Stomach smooth muscle (tissue), 2 donors: ENCODE measurements at regions not wholly inside any gene's neighbourhood (a gene's known extent, or its start where the extent isn't known, plus 50 kb on each side); places are given as distances from the start of the nearest gene placed in this dataset.

Experiments used
- H3K27ac ChIP-seq: one replicate; pipeline ENCODE4 v1.7.0; 2013; ENCODE audit warnings: mild to moderate bottlenecking, low read length, inconsistent platforms
- H3K27me3 ChIP-seq, 2 donors: one replicate each; pipeline ENCODE4 v1.7.0; 2013; ENCODE audit warnings: low read length in 2 of 2; ENCODE audit not compliant: insufficient read depth in 2 of 2, control insufficient read depth in 1 of 2
- H3K36me3 ChIP-seq, 2 donors: one replicate each; pipeline ENCODE4 v1.7.0; 2013; ENCODE audit warnings: low read length in 2 of 2; ENCODE audit not compliant: control insufficient read depth in 2 of 2, insufficient read depth in 2 of 2
- H3K4me1 ChIP-seq: one replicate; pipeline ENCODE4 v1.7.0; 2013; ENCODE audit warnings: low read length; ENCODE audit not compliant: control insufficient read depth, insufficient read depth
- H3K4me3 ChIP-seq, 2 donors: one replicate each; pipeline ENCODE4 v1.7.0; 2013; ENCODE audit warnings: low read length in 2 of 2
- H3K9ac ChIP-seq, 2 donors: one replicate each; pipeline ENCODE4 v1.7.0; 2013; ENCODE audit warnings: low read length in 2 of 2, mild to moderate bottlenecking in 1 of 2
- H3K9me3 ChIP-seq, 2 donors: one replicate each; pipeline ENCODE4 v1.7.0; 2013; ENCODE audit warnings: low read length in 2 of 2; ENCODE audit not compliant: control insufficient read depth in 2 of 2
- donor health status: healthy.
- donor health status: Pancreatic carcinoma.

DNA sequence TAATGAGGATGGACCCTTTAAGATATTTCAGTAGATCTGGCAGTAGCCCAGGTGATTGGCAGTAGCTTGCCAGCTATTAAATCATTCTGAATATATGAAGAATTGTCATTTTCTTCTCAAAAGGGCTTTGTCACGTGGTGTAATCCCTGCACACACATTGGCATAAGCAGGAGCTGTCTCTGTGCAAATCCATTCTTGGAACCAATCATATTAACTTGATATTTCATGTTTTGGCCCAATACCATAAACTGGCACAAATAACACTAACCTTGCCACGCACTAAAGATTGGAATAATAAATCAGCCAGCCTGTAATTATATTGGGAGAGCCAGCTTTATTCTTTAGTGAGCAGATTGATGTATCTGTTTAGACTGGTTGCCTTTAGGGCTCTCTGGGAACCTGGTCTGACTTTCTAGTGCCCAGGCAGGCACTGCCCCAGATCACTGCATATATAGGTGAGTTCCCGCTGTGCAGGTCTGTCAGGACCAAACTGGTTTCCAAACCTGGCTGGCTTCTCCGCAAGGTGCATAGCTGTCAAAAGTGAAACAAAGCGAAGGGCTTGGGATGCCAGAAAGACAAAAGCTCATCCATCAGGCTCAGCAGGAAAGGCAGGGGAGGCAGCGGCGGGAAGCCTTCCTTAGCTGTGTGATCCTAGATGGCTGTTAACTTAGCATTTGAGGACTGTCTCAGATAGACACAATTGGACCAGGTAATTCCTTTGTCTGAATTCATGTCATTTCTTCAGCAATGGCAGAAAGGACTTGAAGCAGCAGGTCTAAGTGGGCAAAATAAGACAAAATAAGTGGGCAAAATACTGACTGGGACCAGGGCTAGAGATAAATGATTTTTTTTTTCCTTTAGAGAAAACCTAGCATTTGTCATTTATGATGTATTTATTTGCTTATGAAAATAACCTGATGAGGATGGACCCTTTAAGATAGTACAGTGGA, 128.8 kb upstream of the DYRK2 start:
- Histone ChIP-seq H3K9ac (no peak overlapping the region), H3K27me3 (no peaks in the 10 kb centered on the region), H3K4me3 (no peak overlapping the region), H3K4me1 (peaks cover 17% of the 10 kb centered on the region), H3K27ac (no peak overlapping the region), H3K9me3 (no peaks in the 10 kb centered on the region), H3K36me3 (no peaks in the 10 kb centered on the region)

DNA sequence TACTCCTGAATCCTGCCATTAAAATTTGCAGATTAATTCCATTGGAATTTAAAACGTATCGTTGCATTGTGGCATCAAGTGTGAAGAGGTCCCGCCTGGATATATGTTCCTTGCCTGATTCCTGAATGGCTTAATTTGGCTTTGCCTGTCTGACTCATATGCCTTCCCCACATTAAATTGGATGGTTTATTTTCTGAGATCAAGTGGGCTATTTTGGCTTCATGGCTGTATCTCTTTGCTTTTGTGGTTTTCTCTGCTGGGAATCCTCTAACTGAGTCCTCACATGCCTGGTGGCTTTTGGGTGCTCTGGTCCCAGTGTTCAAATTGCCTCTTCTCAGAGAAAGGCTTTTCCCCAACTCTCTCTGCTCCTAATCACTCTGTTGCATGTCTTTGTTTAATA, 127.9 kb upstream of the DYRK2 start:
- Histone ChIP-seq H3K36me3 (no peaks in the 10 kb centered on the region), H3K9ac (no peak overlapping the region), H3K9me3 (no peaks in the 10 kb centered on the region), H3K4me3 (no peak overlapping the region), H3K4me1 (peaks cover 10% of the 10 kb centered on the region), H3K27me3 (no peaks in the 10 kb centered on the region), H3K27ac (no peak overlapping the region)

DNA sequence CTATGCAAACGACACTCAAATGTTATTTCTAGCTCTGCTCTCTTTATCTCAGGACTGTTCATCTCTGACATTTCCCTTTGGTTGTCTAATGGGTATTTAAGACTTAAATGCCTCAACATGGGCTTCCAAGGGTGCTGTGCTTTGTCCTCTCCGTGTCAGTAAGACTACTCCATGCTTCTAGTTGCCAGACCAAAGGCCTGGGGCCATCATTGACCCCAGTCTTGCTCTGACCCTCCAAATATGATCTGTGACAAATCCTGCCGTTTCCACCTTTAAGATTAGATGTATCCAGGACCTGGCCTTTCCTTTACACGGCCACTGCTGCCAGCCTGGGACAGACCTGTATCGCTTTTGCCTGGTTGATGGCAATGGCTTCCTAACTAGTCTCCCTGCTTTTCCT, 126.3 kb upstream of the DYRK2 start:
- H3K9me3 ChIP-seq, result no peaks in the 10 kb centered on the region
- no peaks in the 10 kb centered on the region for H3K36me3 ChIP-seq
- no peak overlapping the region for H3K9ac ChIP-seq
- peaks cover 4% of the 10 kb centered on the region for H3K4me1 ChIP-seq
- H3K27ac ChIP-seq, result no peak overlapping the region
- H3K4me3 ChIP-seq, result no peak overlapping the region
- no peaks in the 10 kb centered on the region for H3K27me3 ChIP-seq

DNA sequence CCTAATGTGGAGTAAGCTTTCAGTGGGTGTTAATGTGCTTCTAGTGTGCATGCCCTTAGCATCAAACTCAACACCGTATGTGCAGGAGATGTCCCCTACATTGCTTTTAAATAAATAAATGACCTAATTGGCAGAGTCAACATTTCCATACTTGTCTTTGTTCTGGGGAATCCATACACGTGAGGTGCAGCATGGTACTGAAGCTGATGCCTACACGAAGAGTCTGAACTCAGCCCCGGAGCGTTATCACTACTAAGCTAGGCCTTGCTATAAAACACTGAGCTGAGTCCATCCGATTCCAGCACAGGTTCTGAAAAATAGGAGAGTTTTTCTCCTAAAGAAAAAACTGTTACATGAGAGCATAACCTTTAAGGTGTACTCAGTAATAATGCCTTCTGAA, 125.0 kb upstream of the DYRK2 start:
- no peaks in the 10 kb centered on the region for H3K27me3 ChIP-seq
- H3K4me1 ChIP-seq, result no peaks in the 10 kb centered on the region
- no peak overlapping the region for H3K27ac ChIP-seq
- H3K9me3 ChIP-seq, result no peaks in the 10 kb centered on the region
- H3K4me3 ChIP-seq, result no peak overlapping the region
- no peak overlapping the region for H3K9ac ChIP-seq
- H3K36me3 ChIP-seq, result no peaks in the 10 kb centered on the region

DNA sequence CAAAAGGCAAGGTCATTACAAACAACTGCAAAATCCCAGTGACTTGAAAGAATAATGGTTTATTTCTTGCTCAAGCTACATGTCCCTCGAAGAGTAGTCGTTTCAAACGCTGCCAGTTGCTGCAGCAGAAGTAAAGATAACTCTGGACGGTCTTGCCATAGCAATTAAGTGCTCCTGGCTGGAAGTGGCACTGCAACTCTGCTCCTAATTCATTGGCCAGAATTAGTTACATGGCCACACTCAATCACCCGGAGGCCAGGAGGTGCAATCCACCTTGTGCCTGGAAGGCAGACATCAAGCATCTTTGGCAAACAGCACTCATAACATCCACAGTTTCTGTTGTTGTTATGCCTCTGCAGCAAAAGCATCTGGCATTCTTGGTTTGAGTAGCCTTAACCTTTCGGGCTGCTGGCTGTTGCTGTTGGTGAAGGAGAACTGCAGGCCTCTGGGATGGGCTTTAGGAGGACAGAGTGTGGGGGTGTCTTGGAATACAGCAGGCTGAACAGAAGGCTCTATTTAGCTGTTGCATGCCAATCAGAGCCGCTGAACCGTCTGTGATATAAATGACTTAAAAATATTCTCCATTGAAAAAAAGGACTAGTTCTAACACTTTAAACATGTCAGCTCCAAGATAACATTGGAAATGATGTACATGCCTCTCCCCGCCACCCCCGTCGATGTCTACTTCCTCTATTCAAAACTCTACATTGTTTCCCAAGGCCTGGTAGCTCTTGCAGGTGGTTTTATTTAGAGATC, 123.5 kb upstream of the DYRK2 start:
- Histone ChIP-seq H3K9ac (no peak overlapping the region), H3K27ac (no peak overlapping the region), H3K4me3 (no peak overlapping the region), H3K36me3 (no peaks in the 10 kb centered on the region), H3K9me3 (no peaks in the 10 kb centered on the region), H3K4me1 (no peaks in the 10 kb centered on the region), H3K27me3 (no peaks in the 10 kb centered on the region)

DNA sequence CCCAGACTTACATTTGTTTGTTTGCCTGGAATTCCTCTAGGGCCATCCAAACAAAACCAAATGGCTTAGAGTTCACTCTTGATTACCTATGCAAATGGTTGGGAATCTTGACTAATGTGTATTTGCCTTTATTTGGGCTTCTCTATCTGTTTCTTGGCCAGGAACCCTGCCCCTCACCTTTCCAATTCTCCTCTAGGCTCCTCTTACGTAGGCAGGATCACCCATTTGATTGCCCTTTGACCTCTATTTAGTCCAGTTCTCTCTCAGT, 123.0 kb upstream of the DYRK2 start:
- Histone ChIP-seq H3K4me3 (no peak overlapping the region), H3K9ac (no peak overlapping the region), H3K9me3 (no peaks in the 10 kb centered on the region), H3K4me1 (no peaks in the 10 kb centered on the region), H3K36me3 (no peaks in the 10 kb centered on the region), H3K27ac (no peak overlapping the region), H3K27me3 (no peaks in the 10 kb centered on the region)

DNA sequence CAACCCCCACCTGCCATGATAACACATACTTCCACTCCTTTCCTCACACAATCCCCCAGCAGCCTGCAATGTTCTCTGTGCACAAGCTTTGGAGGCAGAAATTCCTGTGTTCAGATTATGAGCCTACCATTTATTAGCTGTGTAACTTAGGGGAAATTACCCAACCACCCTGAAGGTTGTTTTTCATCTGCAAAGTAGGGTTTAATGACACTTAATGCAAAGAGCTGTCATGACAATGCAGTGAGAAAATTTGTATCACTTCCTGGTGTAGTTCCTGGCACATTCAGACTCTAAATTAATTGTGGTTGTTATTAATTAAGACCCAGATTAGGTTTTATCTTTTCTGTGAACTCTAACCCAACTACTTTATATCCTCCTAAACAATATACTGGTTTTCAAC, 122.4 kb upstream of the DYRK2 start:
- H3K4me3 ChIP-seq, result no peak overlapping the region
- no peaks in the 10 kb centered on the region for H3K9me3 ChIP-seq
- no peaks in the 10 kb centered on the region for H3K36me3 ChIP-seq
- no peak overlapping the region for H3K9ac ChIP-seq
- no peaks in the 10 kb centered on the region for H3K4me1 ChIP-seq
- no peaks in the 10 kb centered on the region for H3K27me3 ChIP-seq
- no peak overlapping the region for H3K27ac ChIP-seq

DNA sequence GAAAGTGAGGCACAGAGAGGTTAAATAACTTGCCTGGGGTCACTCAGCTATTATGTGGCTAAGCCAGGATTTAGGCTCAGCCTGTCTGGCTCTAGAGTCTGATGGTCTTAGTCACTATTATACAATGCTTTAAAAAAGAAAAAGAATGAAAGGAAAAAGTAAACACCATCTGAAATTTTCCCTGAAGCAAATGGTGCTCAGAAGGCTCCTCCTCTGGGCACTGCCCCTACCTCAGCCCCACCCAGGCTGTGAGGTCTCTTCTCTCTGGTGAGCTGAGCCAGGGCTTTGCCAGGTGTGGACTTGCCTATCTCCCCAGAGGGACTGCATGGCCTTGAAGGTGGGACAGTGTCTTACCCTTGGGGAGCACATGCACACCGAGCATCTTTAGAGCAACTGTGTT, 117.5 kb upstream of the DYRK2 start:
- Histone ChIP-seq H3K9me3 (no peaks in the 10 kb centered on the region), H3K36me3 (no peaks in the 10 kb centered on the region), H3K27ac (no peak overlapping the region), H3K9ac (no peak overlapping the region), H3K4me1 (no peaks in the 10 kb centered on the region), H3K4me3 (no peak overlapping the region), H3K27me3 (no peaks in the 10 kb centered on the region)

DNA sequence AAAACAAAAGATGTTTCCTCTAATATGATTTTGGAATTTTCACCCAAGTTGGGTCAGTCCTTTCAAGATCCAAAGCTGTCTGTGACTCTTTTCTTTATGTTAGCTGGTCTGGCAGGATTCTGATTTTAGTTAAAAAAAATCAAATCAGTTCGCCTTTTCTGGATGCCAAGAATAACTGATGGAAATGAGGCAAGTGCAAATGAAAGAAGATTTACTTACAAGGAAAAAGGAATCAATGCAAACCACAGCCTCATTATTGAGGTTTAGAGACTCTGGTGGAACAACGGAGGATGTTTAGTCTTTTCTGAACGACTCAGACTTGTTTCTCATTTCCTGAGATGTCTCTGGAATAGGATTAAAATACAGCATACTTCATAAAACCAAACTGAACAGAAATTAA, 117.0 kb upstream of the DYRK2 start:
- H3K27ac ChIP-seq, result no peak overlapping the region
- no peaks in the 10 kb centered on the region for H3K4me1 ChIP-seq
- H3K9me3 ChIP-seq, result no peaks in the 10 kb centered on the region
- H3K27me3 ChIP-seq, result no peaks in the 10 kb centered on the region
- no peak overlapping the region for H3K9ac ChIP-seq
- no peaks in the 10 kb centered on the region for H3K36me3 ChIP-seq
- H3K4me3 ChIP-seq, result no peak overlapping the region

DNA sequence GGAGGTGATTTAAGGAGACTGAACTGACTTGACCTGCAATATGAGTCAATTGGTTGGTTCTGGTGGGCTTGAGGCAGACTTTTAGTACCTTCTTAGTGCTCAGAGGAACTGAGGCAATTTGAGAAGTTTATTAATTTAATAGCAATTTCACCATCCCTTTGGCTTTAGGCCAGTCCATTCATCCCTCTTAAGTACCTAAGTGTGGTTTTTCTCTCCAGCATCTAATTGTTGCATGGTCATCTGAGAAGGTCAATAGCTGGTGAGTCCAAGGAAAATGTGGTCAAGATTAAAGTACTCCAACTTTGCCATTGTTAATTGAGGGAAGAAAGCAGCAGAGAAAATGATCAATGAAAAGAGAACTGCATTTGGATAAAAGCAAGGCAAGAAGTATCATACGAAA, 115.4 kb upstream of the DYRK2 start:
- no peaks in the 10 kb centered on the region for H3K9me3 ChIP-seq
- no peaks in the 10 kb centered on the region for H3K36me3 ChIP-seq
- no peak overlapping the region for H3K4me3 ChIP-seq
- no peaks in the 10 kb centered on the region for H3K27me3 ChIP-seq
- H3K4me1 ChIP-seq, result no peaks in the 10 kb centered on the region
- H3K9ac ChIP-seq, result no peak overlapping the region
- H3K27ac ChIP-seq, result no peak overlapping the region

DNA sequence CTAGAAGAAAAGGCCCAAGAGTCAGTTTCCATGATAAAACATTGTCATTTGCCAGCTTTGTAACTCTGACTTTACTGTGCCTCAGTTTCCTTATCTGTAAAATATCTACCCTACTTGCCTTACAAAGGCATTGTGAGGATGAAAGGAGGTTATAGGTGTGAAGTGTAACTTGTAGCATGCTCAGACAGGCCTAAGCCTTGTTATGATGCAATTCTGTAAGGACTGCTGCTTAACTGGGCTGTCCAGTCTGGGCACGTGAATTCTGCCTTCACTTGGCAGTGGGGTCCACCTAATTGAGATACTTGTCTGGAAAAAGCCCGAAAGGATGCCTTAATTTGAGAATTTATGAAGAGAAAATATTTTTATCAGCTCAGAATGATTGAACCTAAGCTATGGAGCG, 114.5 kb upstream of the DYRK2 start:
- H3K27ac ChIP-seq, result no peak overlapping the region
- H3K27me3 ChIP-seq, result no peaks in the 10 kb centered on the region
- no peak overlapping the region for H3K9ac ChIP-seq
- H3K4me1 ChIP-seq, result no peaks in the 10 kb centered on the region
- H3K4me3 ChIP-seq, result no peak overlapping the region
- H3K9me3 ChIP-seq, result no peaks in the 10 kb centered on the region
- H3K36me3 ChIP-seq, result no peaks in the 10 kb centered on the region
